ENCODE measurements at regions not wholly inside any gene's neighbourhood (a gene's known extent, or its start where the extent isn't known, plus 50 kb on each side); places are given as distances from the start of the nearest gene placed in this dataset.

DNA sequence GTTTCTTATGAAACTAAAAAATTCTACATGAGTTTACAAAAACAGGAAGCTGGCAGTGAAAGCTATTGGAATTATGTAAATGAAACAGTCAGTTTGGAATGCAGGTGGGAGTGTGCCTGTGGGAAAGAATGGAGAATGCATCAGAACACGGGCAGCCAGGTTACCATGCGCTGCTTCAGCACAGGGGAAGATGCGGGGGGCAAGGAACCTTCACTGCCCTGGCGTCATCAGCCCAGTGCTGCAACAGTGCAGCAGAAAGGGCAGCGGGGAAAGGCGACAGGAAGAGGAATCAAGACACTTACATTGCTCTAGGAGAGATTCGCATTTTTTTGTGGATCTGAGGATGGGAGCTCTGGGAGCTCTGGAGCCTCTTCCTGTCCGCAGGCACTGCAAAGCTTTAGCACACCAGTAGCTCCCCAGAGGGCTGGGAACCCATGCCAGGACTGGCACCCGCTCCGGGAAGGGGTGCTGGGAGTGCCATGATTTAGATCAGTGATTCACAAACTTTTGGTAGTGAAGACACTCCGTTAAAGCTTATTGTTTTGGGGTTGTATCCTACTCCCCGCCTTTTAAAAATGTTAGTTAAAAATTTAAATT is 64.1 kb upstream of the WDR26 start:
- TF ChIP-seq, protein P1, sequence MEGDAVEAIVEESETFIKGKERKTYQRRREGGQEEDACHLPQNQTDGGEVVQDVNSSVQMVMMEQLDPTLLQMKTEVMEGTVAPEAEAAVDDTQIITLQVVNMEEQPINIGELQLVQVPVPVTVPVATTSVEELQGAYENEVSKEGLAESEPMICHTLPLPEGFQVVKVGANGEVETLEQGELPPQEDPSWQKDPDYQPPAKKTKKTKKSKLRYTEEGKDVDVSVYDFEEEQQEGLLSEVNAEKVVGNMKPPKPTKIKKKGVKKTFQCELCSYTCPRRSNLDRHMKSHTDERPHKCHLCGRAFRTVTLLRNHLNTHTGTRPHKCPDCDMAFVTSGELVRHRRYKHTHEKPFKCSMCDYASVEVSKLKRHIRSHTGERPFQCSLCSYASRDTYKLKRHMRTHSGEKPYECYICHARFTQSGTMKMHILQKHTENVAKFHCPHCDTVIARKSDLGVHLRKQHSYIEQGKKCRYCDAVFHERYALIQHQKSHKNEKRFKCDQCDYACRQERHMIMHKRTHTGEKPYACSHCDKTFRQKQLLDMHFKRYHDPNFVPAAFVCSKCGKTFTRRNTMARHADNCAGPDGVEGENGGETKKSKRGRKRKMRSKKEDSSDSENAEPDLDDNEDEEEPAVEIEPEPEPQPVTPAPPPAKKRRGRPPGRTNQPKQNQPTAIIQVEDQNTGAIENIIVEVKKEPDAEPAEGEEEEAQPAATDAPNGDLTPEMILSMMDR (IDR thresholded peaks at IDR 0.05; ENCODE audit: poor library complexity): no peak
- no peak for TF ChIP-seq EZH2 (IDR thresholded peaks at IDR 0.05; ENCODE audit: borderline replicate concordance)
- TF ChIP-seq EZH2phosphoT487 (IDR thresholded peaks at IDR 0.05; ENCODE audit: low read depth, severe bottlenecking, unreplicated experiment): no peak

Data from hepatocyte (in vitro differentiated cells).